ENCODE measurements at regions not wholly inside any gene's neighbourhood (a gene's known extent, or its start where the extent isn't known, plus 50 kb on each side); places are given as distances from the start of the nearest gene placed in this dataset.

GRCh38 chr7:80403686-80404241 is 108.1 kb downstream of the GNAT3 start:
- DNase-seq (ENCODE audit: low spot score) = no peak

GRCh38 chr7:80401708-80402107 is 110.2 kb downstream of the GNAT3 start:
- DNase-seq (ENCODE audit: low spot score) = no peak

DNA sequence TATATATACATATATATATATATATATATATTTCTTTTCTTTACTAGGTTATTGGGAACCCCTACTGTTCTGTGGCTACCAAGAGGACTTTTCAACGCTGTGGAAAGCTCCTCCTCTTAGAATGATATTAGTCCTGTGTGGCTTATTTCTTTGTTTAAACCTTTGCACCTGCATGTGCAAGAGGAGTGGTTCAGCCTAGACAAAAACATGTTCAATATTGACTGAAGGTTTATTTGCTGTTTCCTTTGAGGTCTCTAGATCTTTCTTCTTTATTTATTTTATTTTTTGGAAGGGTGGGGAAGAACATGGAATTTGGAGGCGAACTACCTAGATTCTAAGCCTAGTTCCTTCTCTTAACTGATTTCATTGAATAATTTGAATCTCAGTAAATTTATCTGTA is 118.1 kb downstream of the GNAT3 start:
- no peak for DNase-seq (ENCODE audit: low spot score)

DNA sequence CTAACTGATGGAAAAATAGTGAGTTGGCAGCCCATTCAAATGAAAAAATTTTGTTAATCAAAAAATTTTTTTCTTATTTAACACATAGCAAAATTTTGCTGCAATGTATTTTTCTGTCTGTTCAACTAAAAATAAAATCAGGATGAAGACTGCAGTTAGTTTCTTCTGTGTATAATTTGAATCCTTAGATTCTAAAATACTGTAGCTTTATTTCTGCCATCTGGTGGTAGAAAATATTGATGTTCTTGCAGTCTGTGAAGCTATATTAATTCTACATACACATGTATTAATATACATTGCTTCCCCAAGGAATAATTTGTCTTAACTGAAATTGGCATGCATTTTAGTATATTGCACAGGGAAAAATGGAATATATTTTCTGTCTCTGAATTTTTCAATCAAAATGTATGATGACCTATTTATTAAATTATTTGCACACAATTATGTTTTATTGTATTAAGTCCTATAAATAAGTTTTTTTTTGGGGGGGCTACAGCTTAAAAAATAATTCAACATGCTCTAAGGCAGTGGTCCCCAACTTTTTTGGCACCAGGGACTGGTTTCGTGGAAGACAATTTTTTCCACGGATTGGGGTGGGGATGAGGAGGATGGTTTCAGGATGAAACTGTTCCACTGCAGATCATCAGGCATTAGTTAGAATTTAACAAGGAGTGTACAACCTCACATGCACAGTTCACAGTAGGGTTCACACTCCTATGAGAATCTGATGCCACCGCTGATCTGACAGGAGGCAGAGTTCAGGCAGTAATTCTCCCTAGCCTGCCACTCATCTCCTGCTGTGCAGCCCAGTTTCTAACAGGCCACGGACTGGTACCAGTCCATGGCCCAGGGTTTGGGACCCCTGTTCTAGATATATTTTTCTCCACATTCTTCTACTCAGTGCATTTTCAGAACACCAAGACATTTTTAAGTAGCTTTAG is 119.4 kb downstream of the GNAT3 start:
- DNase-seq (ENCODE audit: low spot score) = peak; percentile 48

GRCh38 chr7:80387634-80388193 is 124.2 kb downstream of the GNAT3 start:
- no peak for DNase-seq (ENCODE audit: low spot score)

DNA sequence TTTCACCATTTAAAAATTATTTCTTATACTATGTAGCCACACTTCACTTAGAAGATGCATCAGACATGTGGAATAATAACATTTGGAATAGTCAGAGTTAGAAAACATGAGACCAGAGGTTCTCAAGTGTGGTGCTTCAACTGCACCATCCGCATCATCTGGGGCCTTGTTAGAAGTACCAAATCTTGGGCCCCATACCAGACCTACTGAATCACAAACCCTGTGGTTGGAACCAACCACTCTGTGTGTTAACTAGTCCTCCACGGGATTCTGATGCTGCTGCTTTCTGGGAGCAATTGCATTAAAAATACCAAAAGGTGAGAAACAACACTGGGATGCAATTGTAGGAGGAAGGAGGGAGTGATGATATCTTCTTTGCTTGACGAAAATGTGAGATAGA is 125.2 kb downstream of the GNAT3 start:
- DNase-seq (ENCODE audit: low spot score) = no peak

GRCh38 chr7:80385508-80385907 is 126.4 kb downstream of the GNAT3 start:
- no peak for DNase-seq (ENCODE audit: low spot score)

DNA sequence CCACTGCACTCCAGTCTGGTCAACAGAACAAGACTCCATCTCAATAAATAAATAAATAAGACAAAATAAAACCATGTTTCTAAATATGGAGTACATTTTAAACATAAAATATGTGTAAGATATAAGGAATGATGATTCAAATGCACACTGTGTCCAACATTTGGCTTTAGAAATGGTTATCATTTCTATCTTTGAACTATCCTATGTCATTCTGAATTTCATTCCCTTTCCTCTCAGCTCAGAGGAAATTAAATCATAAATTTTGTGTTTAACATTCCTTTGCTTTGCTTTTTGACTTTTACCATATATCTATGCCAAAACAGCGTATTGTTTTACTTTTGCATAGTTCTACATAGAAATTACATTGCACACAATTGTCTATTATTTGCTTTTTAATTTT is 130.9 kb downstream of the GNAT3 start:
- no peak for DNase-seq (ENCODE audit: low spot score)

DNA sequence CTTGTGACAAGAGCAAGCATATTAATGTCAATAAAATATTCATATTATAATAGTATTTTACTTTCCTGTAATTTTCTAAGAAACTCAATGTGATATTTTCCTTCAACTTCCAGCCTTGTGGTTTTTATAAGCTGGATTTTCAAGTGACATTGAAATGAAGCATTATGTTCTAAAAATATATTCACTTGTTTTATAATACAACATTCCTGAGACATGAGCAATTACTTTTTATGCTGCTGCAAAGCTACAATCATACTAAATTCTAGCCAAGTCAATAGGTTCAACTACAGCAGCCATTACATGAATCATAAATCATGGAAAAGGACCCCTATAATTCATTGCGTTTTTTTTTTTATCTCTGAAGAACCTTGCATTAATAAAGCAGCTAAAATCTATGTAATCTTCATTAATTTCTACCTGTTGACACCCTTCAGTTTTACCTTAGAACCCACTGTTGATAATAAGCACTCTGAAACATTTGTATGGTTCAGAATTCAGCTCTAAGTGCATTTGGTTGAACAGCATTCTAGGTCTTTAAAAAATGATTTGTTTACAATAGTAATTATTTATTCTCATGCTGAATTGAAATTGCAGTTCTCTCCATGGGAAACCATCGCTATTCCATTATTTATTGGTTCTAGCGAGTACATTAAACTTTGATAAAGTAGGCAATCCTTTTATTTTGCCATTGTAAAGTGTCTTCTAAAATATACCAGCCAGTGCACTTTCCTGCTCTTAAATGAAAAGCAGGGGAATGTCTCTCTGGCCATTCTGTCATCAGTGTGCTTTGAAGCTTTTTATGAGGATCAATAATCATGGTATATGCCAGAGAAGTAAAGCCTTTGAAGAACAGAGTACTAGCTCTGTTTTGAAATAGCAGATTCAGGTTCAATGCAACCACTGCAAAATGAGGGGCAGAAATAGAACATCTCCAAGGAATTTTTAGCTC is 132.6 kb downstream of the GNAT3 start:
- peak; percentile 76 for DNase-seq (ENCODE audit: low spot score)

- DNase-seq (ENCODE audit: low spot score) = no peak
Measured at GRCh38 chr7:80374321-80374720, 137.5 kb downstream of the GNAT3 start.

GRCh38 chr7:80373429-80374032 is 138.3 kb downstream of the GNAT3 start:
- no peak for DNase-seq (ENCODE audit: low spot score)

DNA sequence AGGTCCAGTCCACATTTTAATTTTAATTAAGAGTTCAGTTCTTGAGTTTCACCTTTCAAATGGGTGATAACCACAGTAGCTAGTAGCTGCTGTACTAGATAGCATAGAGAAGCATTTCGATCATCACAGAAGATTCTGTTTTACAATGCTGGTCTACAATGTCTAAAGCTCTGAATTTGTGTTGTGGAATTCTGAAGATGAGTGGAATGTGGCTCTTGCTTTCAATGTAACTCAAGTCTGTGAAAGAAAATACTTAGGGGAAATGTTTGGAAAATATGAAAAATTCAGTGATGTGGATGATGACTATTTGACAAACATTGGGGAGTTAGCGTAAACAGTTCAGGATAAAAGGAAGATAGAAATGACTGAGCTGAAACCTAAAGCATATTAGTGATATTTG is 139.4 kb downstream of the GNAT3 start:
- DNase-seq (ENCODE audit: low spot score) = no peak

- no peak for DNase-seq (ENCODE audit: low spot score)
Measured at GRCh38 chr7:80370587-80370986, 141.3 kb downstream of the GNAT3 start.

GRCh38 chr7:80369321-80369720 is 142.5 kb downstream of the GNAT3 start:
- DNase-seq (ENCODE audit: low spot score) = no peak

- no peak for DNase-seq (ENCODE audit: low spot score)
Measured at GRCh38 chr7:80362677-80363076, 149.2 kb downstream of the GNAT3 start.

DNA sequence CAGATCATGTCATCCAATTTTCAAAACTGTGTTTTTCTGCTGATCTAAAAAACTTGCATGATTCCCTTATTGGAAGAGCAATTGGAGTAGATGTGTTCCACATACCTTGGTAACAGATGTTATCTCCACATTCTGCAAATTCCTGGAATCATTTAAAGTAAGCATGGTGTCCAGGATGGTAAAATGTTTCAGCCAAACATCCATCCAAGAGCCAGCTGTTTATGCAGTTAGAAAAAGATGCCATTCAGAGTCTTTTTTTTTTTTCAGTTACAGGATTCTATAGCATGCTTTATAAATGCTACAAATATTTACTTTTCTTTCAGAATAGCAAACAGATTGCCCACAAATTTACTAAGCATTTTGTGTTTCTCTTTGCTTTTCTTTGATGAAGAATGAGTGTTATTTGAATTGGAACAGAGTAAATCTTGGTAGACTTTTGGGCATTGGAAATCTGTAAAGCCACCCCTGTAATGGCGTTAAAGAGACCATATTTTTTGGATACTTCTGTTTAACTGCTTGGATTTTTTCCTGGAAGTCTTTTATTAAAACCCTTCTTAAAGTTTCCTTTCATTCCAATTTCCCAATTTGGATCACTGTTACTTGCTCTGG is 149.8 kb downstream of the GNAT3 start:
- DNase-seq (ENCODE audit: low spot score) = no peak

- no peak for DNase-seq (ENCODE audit: low spot score)
Measured at GRCh38 chr7:80359476-80359875, 152.4 kb downstream of the GNAT3 start.

DNA sequence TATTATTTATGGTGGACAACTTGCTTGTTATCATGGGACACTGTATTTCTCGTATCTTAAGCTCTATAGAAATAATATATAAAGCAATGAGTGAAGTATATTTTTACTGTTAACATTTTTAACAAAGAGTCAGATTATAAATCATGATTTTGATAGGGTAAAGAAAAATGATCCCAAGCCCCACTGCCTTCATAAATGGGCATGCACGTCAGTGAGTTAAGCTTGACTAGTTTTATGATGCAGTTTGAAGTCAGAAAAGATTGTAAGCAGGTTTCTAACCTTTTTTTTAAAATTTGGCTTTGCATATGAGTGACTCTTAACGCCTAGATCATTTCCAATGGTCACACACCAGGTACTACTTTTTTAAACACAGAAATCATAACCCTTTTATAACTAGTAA is 152.8 kb downstream of the GNAT3 start:
- no peak for DNase-seq (ENCODE audit: low spot score)

DNA sequence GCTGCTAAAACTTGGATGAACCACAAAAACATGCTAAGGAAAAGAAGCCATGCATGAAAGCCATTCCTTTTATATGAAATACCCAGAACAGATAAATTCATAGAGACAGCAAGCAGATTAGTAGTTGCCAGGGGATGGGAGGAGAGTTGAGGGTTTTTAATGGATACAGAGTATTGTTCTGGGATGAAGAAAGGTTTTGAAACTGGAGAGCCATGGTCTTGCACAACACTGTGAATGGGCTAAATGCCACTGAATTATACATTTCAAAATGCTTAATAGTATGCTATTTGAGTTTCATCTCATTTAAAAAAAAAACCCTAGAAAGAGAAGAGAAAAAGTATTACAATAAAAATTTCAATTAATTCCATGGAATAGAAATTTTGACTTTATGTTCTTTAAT is 154.3 kb downstream of the GNAT3 start:
- DNase-seq (ENCODE audit: low spot score) = no peak

DNA sequence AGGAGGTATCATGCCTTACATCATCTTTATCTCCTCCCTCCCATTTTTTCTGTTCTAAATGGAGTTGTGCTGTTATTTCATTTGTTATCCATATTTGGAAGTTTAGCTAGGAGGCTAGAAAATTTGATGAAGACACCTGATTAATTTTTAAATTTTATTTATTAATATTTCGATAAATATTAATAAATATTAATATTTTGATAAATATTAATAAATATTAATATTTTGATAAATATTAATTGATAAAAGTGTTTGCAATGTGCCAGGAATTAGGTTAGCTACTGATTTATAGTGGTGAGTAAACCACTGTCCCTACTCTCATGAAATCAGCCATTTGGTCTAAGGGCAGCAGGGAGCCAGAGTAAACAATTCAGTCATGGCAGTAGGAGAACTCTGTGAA is 161.4 kb downstream of the GNAT3 start:
- no peak for DNase-seq (ENCODE audit: low spot score)

DNA sequence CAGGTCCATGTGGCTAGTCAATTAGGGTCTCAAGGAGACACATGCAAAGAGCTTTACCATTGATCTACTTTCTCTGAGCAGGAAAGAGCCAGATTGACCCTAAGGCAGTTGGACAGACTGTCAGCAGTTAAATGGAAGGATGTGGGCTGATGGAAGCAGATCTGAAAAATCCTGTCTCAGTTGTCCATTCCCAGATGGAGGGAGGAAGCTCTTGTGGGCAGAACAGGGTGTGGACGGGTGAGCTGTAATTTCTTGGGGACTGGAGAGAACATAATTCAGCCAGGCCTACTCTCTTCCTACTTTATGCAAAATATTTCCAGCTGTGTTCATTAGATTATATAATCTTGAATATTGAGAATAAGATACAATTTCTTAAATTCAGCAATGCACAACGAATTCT is 163.6 kb downstream of the GNAT3 start:
- no peak for DNase-seq (ENCODE audit: low spot score)

All from A172 (cell line).